Stimulated activated CD4-positive, alpha-beta T cell treated with anti-CD3 and anti-CD28 coated beads, TNF-alpha, amount 100 ng/mL, for 4 hours (primary cell): ENCODE measurements at regions not wholly inside any gene's neighbourhood (a gene's known extent, or its start where the extent isn't known, plus 50 kb on each side); places are given as distances from the start of the nearest gene placed in this dataset.

ENCODE experiments used
- DNase-seq, 3 experiments: peaks; one replicate each; pipeline ENCODE4 v3.0.0-alpha.2; 2020; ENCODE audit warnings: low read depth in 3 of 3

DNA sequence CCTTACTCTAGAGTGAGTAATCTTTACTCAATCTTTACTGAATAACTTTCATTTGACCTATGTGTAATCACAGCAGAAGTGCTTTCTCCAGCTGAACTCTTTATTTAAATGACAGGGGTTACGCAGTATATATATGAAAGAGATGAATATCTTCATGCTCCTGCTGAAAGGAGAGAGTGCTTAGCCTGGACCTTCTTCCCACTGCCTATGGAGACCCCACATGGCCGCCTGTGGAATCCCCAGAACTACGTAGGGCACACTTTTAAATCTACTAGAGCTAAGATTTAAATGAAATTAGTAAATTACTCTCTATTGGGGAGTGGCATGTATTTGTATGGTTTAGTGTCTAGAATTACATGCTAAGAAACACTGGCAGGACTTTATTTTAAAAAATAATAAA is 391.2 kb downstream of the ANKRD50 start:
- DNase-seq: no peak

DNA sequence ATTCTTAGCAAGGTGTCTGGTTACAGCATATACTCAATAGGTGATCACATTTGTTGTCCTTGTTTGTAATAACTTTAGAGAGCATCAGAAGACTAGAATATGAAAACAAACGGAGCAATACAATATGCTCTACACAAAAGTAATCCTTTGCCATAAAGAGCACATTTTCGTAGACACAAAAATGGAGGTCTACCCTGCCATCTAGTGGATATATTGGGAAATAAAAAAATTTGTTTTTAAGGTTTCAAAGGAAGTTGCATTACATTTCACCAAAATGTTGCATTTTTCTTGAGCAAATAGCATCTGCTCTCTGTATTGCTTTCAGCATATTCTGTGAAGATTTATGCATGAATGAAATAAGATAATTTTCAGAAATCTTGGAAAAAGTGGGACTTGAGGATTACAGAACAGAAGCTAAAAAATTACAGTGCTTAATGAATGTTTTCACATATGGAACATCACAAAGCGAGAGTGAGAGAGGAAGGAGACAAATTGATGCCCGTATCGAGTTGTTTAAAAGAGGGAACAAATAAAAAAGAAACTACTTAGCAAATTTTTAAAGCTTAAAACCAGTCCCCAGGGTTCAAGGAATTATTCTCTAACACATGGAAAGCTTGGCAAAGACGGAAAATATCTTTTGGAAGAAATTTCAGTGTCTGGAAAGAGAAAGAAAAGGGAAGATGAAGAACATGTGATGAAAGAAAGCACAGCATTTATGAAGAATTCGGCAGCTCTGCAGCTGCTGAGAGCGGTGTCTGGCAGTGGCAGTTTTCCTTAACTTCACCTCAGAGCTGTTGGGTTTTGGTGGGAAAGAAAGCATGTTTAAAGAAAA is 390.1 kb downstream of the ANKRD50 start:
- no peak for DNase-seq

DNA sequence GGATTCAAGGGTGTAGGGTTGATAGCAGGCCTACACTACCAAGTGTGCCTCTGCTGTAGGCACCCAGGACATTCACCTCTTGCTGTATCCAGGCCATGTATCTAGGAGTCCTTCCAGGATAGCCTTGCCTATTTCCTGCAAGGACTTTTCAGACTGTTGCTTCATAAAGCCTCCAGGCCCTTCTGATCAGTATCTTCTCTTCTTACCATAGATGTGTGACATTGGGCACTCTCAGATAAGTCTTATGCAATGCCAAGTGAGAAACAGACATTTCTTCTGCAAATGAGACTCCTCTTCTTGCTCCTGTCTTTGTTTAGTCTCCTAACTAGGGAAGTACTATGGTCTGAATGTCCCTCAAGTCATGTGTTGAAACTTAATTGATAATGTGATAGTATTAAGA is 386.8 kb downstream of the ANKRD50 start:
- no peak for DNase-seq

DNA sequence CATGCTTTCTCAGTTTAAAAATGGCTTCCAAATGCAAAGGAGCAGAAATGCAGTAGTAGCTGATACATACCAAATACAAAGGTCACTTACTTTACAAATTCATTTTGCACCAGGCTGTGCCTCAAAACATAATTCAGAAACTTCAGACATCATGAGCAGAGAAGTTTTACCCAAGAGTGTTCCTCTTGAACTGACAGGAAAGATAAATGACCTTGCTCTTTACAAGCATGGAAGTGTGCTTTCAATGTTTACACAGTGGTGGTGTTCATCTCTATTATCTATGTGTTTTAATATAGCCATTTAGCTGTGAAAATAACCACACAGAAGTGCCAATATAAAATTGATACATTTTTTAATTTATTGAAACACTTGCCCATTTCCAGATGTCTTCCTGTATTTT is 383.4 kb downstream of the ANKRD50 start:
- no peak for DNase-seq

DNA sequence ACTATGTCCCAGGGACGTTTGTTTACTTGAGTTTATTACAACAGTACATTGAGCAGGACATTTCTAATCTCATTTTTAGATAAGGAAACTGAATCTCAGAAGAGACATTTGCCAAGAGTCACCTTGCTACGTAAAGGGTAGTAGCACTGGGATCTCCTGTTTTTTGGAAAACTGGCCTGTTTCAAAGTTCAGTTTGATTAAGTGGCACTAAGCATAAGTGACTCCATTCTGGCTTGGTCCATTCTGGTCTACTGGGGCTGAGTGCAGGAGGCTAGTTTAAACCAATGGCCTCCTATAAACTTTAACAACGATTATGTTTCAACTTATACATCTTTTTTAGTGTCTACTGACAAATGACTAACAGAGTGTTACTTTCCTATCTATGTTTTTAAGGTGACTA is 382.5 kb downstream of the ANKRD50 start:
- no peak for DNase-seq

DNA sequence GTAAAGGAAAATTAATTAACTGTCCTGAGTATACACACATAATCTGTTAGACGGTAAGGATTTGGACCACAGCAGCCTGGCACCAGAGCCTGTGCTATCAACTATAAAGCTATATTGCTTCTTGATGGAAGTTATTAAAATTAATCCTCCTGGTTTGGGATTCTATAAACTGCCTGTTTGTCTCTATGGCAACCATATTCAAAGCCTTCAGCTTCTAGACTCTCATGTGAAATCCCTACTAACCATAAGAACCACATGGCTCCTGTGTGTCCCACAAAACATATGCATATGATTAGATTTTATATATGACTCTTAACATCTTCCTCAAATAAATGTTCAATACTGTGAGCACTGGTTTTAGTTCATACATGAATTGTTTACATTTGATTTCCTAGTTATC is 380.8 kb downstream of the ANKRD50 start:
- no peak for DNase-seq

DNA sequence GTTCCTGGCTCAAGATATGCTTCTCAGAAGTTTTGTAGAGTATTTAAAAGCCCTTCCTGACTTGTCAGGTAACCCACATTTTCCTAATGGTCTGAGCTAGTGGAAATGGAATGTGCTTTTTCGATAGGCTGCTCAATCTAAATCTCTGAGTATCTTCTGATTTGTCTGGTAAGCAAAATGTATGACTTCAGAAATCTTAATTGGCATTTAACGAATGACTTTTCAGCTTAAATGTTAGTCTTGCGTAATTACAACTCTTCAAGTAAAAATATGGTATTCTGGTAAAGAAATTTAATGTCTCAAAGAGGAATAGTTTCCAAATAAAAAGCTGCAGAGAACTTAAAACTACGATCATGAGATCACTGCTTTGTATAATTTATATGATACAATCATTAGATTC is 379.1 kb downstream of the ANKRD50 start:
- no peak for DNase-seq

DNA sequence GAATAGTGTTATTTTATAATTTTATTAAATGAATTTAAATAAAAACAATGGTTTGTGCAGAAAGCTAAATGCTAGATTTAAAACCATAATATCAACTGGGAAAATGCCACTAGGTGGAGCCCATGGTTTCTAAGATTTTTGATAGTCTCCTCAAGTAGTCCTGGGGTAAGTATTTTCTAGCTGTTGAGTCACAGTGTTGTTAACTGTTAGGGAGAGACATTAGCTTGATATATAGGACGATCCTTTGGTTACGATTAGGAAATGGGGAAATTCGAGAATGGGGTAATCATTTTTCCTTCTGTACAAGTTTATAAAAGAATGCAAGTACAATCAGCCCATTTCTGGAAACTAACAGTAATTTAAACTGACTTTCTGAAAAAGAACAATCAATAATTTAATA is 378.4 kb downstream of the ANKRD50 start:
- no peak for DNase-seq

DNA sequence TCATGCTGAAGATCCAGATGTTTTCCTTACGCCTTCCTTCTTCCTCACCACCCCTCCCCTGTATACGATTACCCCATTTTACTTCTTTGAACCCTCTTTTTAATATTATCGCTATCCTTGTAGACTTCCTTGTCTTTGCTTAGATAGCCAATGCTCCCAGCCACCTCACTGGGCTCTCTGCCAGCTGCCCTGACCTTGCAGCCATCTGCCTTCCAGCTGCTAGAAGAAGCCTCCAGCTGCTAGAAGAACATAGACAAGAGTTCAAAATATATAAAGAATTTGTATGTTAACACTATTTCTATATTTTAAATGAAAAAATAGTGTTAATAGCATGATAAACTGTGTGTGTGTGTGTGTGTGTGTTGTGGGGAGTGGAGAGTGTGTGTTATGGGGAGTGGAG is 374.7 kb downstream of the ANKRD50 start:
- no peak for DNase-seq

DNA sequence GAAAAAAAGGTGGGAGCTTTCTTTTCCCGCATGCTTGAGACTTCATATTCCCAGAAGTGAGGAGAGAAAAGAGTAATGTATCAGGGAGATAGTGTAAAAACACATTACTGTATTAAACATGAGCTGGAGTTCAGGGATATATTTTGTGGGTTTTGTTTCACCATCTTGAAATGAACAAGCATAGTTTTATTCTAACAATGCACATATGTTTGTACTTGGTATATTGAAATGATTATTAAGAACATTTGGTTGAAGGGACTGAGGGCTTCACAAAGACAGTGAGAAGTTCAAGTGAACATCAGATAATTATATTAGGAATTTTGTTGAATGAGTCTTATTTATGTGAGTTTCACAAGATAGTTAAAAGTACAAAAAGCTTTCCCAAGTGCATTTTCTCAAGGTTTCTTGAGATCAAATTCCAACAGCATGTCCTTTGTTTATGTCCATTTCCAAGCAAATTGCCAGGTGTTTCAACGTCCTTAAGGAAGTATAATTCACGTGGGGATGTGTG is 368.8 kb downstream of the ANKRD50 start:
- no peak for DNase-seq

DNA sequence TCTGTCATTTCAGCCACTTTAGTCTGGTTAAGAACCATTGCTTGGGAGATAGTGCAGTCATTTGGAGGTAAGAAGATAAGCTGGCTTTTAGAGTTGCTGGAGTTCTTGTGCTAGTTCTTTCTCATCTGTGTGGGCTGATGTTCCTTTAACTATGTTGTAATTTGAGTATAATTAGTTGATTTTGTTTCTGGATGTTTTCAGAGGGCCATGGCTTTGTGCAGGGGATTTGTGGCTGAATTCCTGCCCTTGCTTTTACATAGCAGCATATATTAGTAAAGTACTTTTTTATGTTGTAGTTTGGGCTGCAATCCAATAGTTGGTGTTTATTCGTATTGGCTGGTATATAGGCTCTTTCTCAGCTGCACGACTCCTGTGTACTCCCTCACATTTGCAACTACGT is 339.6 kb downstream of the ANKRD50 start:
- DNase-seq: no peak

DNA sequence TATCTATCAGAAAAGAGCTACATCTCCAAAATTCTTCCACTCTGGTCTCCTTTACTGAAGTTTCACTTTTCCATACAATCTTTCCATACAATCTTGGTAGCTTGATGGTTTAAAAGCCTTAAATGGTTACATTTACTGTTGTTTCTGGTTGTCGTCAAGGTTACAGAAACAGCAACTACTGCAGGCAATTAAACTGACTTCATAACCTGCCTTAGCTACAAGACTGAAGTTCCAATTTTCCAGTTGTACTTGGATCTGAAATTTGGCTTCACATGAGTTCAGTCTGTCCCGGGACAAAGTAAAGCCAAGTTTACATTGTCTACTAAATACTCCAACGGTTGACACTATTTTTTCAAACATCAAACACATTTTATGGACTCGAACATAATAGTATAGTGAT is 326.4 kb downstream of the ANKRD50 start:
- no peak for DNase-seq

DNA sequence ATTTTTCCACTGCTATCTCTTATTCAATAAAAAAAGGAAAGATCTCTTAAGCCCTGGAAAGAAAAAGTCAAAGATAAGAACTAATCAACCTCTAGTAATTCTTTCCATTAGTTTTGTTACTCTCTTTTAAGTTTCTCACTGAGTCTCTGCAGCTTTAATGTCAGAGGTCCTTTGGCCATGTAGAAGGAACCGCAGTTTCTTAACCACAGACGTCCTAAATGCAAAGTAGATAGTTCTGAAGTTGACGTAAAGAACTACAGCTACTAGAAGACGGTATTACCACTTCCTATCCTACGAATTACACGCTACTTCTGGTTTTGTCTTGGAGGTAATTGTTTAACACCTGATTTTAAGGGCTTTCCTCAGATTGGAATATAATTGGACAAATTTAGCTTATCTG is 325.9 kb downstream of the ANKRD50 start:
- no peak for DNase-seq

DNA sequence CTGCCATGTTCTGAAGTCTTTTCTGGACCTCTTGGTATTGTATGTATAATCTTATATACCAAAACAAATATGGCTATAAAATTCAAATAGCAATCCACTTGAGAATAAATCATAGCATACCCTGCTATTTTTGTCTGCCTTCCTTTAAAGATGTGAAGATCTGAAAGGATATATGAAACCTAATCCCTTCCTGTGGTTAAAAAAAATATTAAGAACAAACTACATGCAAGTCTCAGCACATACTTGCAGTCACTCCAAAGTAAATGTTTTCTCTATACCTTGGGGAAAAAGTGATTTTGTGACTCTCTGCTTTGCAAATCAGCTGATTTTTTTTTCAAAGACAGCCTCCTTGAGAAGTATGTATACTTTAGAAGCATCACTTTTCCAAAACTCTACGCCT is 322.9 kb downstream of the ANKRD50 start:
- no peak for DNase-seq

DNA sequence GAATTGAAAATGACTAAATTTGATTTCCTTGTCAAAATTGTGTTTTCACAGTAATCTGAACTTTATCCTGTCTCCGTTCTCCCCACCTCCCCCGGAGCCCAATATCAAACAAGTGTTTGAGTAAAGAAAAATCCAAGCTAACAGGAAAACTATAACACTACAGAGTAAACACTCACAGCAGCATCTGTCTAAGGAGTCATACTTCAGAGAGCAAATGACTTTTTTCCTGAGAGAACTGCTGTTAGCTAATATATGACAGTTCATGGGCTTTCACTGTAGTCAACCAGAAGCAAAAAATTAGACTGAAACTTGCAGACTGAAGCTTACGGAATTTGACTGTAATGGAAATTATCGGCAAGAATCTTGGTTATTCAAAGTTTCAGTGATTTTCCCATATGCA is 321.7 kb downstream of the ANKRD50 start:
- DNase-seq: no peak

DNA sequence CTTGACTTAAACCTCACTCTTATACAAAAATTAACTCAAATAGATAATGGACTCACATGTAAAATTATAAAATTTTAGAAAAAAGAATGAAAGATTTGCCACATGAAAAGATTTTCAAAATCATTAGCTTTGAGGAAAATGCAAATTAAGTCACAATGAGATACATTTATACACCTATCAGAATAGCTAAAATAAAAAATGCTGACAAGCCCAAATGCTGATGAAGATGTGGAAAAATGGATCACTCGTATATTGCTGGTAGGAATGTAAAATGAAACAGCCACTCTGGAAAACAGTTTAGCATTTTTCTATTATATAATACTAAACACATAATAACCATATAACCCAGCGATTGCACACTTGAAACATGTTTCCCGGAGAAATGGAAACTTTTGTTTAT is 316.2 kb downstream of the ANKRD50 start:
- DNase-seq: no peak

DNA sequence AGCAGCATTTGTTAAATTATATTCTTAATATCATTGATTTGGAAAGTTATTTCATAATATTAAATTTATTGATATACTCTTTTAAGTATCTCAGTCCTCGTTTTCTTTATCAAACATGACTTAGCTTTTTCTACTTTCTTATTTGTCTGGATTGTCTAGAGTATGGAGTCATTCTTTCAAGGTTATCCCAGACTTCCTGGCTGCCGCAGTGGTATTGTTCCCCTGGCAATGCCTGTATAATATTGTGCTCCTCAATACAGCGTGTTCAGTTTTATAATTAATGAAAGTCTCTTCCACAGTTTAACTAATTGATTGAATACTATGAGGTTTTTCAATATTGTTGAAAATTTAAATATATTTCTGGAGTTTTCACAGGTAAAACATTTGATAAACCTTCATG is 310.9 kb downstream of the ANKRD50 start:
- no peak for DNase-seq

DNA sequence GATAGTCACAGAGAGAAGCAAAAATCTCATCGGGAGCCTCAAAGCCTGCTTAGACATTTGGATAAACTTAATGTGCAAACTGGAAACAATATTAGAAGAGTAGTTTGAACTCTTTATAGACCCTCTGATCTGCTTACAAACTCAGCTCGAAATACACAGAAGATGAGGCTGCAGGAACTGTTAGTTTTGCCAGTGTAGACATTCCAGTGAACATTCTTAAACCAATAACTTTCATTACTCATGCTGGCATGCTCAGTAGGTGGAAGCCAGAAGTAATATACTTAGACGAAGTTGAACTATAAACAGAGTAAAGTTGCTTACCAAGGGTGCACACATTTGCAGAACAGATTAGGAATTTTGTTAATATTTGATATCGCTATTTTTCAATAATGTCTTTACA is 303.5 kb downstream of the ANKRD50 start:
- no peak for DNase-seq

DNA sequence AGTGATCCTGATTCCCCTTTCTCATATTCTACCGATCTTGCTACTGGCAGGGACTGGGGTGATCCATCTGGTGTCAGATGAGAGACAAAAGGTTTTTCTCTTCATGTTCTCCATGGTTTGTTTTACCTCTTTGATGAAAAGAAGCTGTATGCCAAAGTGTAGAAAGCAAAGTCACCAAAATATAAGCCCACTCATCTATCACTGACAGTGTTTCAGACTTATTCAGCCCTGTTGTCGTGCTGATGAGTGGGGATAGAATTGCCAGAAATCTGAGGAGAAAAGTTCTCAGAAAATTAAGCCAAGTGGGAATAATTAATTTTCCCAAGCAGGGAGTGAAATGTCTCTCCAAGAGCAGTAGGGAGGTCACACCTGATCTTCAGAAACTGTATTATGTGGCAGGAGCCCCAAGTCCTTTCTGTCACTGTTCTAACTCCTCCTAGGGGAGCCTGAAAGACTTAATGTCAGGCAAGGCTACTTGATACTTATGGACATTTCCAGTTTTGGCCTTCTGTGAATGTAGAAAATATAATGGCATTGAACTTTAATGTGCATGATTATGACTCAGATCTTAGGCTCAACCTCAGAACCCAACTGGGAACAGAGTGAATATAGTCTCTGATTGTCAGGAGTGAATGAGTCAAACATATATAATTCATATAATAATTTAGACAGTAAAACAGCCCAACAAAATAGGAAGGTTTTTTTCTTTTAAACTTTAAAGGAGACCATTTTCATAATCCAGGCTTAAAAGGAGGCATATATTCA is 298.1 kb downstream of the ANKRD50 start:
- no peak for DNase-seq

DNA sequence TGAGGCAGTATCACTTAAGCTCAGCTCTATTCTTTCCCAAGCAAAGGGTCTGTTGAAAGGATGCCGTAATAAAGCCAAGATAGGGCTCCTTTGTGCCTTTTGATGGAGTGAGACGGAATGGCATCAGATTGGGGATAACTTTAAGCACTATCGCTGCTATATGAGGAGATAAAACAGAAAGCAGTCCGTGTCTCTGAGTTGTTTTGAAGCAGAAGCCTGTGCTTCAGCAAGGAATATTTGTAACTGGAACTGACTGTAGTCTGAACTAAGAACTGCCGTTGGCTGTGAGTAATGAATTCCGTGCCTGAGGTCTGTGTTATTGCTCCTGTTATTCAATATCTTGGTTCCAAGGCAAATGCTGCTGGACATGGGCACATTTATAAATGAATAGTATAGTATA is 297.4 kb downstream of the ANKRD50 start:
- no peak for DNase-seq

DNA sequence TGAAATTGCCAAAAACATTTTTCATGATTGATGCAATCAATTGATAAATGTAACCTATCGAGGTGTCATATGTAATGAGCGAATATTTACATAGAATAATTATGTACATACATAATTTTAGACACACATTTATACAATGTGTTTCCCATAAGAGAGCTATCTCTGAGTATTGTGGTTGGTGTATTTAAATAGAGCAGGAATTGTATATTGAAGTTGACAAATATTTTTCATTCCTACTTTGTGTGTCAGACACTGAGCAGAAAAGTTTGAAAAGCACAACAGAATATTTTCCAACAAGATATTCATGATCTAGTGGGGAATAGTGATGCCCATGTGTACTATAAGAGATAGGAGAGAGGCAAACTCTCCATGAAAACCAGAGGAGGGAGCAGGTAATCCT is 295.2 kb downstream of the ANKRD50 start:
- no peak for DNase-seq

DNA sequence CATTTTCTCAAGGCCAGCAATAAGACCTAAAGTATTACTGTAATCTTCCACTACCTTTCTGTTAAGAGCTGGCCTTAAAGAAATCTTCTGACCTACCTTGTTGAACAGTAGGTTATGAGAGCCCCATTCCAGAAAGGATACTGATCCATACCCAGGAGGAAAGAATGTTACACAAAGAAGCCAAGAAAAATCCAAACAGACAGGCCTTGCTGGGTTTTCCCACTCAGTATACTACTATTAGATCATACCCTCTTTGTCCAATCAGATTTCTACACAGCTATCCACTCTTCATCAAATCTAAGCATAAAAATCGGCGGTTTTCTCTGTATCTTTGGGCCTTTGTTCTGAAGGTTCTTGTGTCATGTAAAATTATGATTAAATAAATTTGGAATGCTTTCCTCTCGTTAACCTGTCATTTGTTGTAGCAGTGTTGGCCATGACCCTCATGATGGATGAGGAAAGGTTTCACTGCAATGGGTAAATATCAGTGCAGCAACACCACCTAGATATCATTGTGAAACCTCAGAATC is 292.3 kb downstream of the ANKRD50 start:
- no peak for DNase-seq

DNA sequence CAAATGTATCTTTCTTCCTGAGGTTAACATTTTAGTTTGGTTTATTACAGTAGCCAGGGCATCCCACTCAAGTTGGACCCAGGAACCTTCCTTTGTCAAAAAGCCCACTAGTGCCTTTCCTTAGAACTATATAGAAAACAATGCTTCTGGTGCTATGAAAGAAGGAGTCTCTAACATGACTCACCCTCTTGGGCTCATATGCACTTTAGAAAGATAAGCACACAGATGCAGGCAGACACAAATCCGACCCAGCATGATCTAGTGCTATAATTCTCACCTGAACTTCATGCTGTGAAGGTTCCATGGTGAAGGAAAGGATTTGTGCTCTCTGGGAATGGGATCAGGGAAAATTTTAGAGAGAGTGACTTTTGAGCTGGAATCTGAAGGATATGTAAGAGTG is 289.4 kb downstream of the ANKRD50 start:
- no peak for DNase-seq
